Neural cell (in vitro differentiated cells): ENCODE measurements at regions not wholly inside any gene's neighbourhood (a gene's known extent, or its start where the extent isn't known, plus 50 kb on each side); places are given as distances from the start of the nearest gene placed in this dataset.

Experiments used
- H2AFZ ChIP-seq: fragments of 200-600, 300-800 bp; sonication (generic), shearing (Covaris generic); 2 replicates; pipeline ENCODE4 v1.6.0; 2014; ENCODE audit warnings: low read depth, mild to moderate bottlenecking, antibody characterized with exemption, low read length, moderate library complexity
- H3F3A ChIP-seq: fragments of 200-600 bp; shearing (Covaris generic); 2 replicates; pipeline ENCODE4 v1.6.1; 2016; ENCODE audit warnings: mild to moderate bottlenecking, moderate library complexity, mixed read lengths, antibody characterized with exemption, low read length; ENCODE audit not compliant: insufficient read depth, poor library complexity, severe bottlenecking
- H3K27ac ChIP-seq: fragments of 200-600, 300-800 bp; sonication (generic), shearing (Covaris generic); 2 replicates; pipeline ENCODE4 v1.5.1; 2014; ENCODE audit warnings: mild to moderate bottlenecking, low read length, moderate library complexity
- H3K27me3 ChIP-seq: fragments of 300-800, 200-600 bp; sonication (generic), shearing (Covaris generic); 2 replicates; pipeline ENCODE4 v1.6.0; 2014; ENCODE audit warnings: mild to moderate bottlenecking, low read depth, low read length, moderate library complexity; ENCODE audit not compliant: insufficient read depth
- H3K36me3 ChIP-seq: fragments of 300-800, 200-600 bp; sonication (generic), shearing (Covaris generic); 2 replicates; pipeline ENCODE4 v1.5.1; 2014; ENCODE audit warnings: mild to moderate bottlenecking, antibody characterized with exemption, low read length, moderate library complexity; ENCODE audit not compliant: insufficient read depth
- H3K4me2 ChIP-seq: fragments of 300-800, 200-600 bp; sonication (generic), shearing (Covaris generic); 2 replicates; pipeline ENCODE4 v1.6.0; 2014; ENCODE audit warnings: mild to moderate bottlenecking, low read length
- H3K4me3 ChIP-seq: fragments of 300-800, 200-600 bp; sonication (generic), shearing (Covaris generic); 2 replicates; pipeline ENCODE4 v1.5.1; 2014; ENCODE audit warnings: mild to moderate bottlenecking, low read length, moderate library complexity
- H3K79me2 ChIP-seq: fragments of 200-600 bp; shearing (Covaris generic); replicated peaks from 2 replicates; pipeline ENCODE4 v1.6.0; 2014; ENCODE audit warnings: mild to moderate bottlenecking, low read length, moderate library complexity; ENCODE audit not compliant: insufficient read depth
- H3K9ac ChIP-seq: fragments of 300-800, 200-600 bp; sonication (generic), shearing (Covaris generic); 2 replicates; pipeline ENCODE4 v1.6.1; 2016; ENCODE audit warnings: mild to moderate bottlenecking, low read length, mixed read lengths
- H3K9me2 ChIP-seq: fragments of 200-600 bp; shearing (Covaris generic); 2 replicates; pipeline ENCODE4 v1.6.1; 2016; ENCODE audit warnings: mild to moderate bottlenecking, low read length, mixed read lengths; ENCODE audit not compliant: insufficient read depth
- H3K9me3 ChIP-seq: fragments of 200-600, 300-800 bp; sonication (generic), shearing (Covaris generic); 2 replicates; pipeline ENCODE4 v1.6.1; 2016; ENCODE audit warnings: mild to moderate bottlenecking, mixed run types, low read length, moderate library complexity, mixed read lengths
- H4K20me1 ChIP-seq: fragments of 200-600 bp; shearing (Covaris generic); 2 replicates; pipeline ENCODE4 v1.6.1; 2016; ENCODE audit warnings: mild to moderate bottlenecking, mixed run types; ENCODE audit not compliant: insufficient read depth
- EP300 ChIP-seq: fragments of 450-650 bp; conservative IDR thresholded peaks from 2 replicates; pipeline ENCODE4 v1.6.1; 2014; ENCODE audit warnings: antibody characterized with exemption, mild to moderate bottlenecking, moderate library complexity; ENCODE audit not compliant: poor library complexity, severe bottlenecking
- EZH2 ChIP-seq: fragments of 200-600, 300-800 bp; shearing (Covaris generic), sonication (generic); IDR thresholded peaks from 2 replicates; pipeline ENCODE4 v1.6.1; 2014; ENCODE audit warnings: antibody characterized with exemption, low read length, borderline replicate concordance, mild to moderate bottlenecking; ENCODE audit not compliant: insufficient read depth, poor library complexity, severe bottlenecking
- MXI1 ChIP-seq: fragments of 450-650 bp; conservative IDR thresholded peaks from 2 replicates; pipeline ENCODE4 v1.6.1; 2014; ENCODE audit warnings: antibody characterized with exemption, mild to moderate bottlenecking; ENCODE audit not compliant: poor library complexity, severe bottlenecking
- POLR2AphosphoS5 ChIP-seq: IDR thresholded peaks from 2 replicates; pipeline ENCODE4 v1.6.1; 2012
- RAD21 ChIP-seq: fragments of 450-650 bp; conservative IDR thresholded peaks from 2 replicates; pipeline ENCODE4 v1.6.1; 2014; ENCODE audit warnings: antibody characterized with exemption, mild to moderate bottlenecking, moderate library complexity
- SMC3 ChIP-seq: fragments of 450-650 bp; conservative IDR thresholded peaks from 2 replicates; pipeline ENCODE4 v1.6.1; 2014; ENCODE audit warnings: antibody characterized with exemption, mild to moderate bottlenecking, moderate library complexity; ENCODE audit not compliant: poor library complexity
- TAF1 ChIP-seq: IDR thresholded peaks from 2 replicates; pipeline ENCODE4 v1.6.1; 2012; ENCODE audit warnings: low read depth
- TF ChIP-seq, protein P1 (sequence below): fragments of 450-650 bp; IDR thresholded peaks from 2 replicates; pipeline ENCODE4 v1.5.1; 2014; ENCODE audit warnings: antibody characterized with exemption, mild to moderate bottlenecking, moderate library complexity; ENCODE audit not compliant: poor library complexity, severe bottlenecking
- TF ChIP-seq, protein P2 (sequence below): IDR thresholded peaks from 2 replicates; pipeline ENCODE4 v1.6.1; 2012; ENCODE audit warnings: borderline replicate concordance

DNA sequence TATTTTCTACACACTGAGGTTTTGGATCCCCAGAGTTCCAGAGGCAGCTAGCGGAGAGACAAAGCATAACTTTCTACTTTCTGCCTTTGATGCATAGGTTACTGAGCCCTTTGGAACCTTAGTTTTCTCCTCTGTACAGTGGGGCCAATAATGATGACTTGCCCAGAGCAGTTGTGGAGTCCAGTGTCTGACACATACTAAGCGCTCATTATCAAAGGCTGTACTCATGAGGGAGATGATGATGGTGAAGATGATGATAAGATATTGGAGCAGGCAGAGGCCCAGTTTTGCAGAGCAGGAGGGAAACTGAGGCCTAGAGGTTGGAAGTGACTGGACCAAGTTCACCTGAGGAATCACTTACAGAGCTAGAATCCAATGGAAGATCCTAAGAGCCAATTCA is 458.0 kb downstream of the MIAT start:
- no peak for TF ChIP-seq EZH2
- TF ChIP-seq, protein P1, sequence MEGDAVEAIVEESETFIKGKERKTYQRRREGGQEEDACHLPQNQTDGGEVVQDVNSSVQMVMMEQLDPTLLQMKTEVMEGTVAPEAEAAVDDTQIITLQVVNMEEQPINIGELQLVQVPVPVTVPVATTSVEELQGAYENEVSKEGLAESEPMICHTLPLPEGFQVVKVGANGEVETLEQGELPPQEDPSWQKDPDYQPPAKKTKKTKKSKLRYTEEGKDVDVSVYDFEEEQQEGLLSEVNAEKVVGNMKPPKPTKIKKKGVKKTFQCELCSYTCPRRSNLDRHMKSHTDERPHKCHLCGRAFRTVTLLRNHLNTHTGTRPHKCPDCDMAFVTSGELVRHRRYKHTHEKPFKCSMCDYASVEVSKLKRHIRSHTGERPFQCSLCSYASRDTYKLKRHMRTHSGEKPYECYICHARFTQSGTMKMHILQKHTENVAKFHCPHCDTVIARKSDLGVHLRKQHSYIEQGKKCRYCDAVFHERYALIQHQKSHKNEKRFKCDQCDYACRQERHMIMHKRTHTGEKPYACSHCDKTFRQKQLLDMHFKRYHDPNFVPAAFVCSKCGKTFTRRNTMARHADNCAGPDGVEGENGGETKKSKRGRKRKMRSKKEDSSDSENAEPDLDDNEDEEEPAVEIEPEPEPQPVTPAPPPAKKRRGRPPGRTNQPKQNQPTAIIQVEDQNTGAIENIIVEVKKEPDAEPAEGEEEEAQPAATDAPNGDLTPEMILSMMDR, result no peak
- no peak for TF ChIP-seq MXI1
- no peak for TF ChIP-seq RAD21
- no peak for TF ChIP-seq EP300
- TF ChIP-seq POLR2AphosphoS5, result no peak
- TF ChIP-seq SMC3, result no peak
- TF ChIP-seq TAF1, result no peak
- TF ChIP-seq, protein P2, sequence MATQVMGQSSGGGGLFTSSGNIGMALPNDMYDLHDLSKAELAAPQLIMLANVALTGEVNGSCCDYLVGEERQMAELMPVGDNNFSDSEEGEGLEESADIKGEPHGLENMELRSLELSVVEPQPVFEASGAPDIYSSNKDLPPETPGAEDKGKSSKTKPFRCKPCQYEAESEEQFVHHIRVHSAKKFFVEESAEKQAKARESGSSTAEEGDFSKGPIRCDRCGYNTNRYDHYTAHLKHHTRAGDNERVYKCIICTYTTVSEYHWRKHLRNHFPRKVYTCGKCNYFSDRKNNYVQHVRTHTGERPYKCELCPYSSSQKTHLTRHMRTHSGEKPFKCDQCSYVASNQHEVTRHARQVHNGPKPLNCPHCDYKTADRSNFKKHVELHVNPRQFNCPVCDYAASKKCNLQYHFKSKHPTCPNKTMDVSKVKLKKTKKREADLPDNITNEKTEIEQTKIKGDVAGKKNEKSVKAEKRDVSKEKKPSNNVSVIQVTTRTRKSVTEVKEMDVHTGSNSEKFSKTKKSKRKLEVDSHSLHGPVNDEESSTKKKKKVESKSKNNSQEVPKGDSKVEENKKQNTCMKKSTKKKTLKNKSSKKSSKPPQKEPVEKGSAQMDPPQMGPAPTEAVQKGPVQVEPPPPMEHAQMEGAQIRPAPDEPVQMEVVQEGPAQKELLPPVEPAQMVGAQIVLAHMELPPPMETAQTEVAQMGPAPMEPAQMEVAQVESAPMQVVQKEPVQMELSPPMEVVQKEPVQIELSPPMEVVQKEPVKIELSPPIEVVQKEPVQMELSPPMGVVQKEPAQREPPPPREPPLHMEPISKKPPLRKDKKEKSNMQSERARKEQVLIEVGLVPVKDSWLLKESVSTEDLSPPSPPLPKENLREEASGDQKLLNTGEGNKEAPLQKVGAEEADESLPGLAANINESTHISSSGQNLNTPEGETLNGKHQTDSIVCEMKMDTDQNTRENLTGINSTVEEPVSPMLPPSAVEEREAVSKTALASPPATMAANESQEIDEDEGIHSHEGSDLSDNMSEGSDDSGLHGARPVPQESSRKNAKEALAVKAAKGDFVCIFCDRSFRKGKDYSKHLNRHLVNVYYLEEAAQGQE, result no peak

DNA sequence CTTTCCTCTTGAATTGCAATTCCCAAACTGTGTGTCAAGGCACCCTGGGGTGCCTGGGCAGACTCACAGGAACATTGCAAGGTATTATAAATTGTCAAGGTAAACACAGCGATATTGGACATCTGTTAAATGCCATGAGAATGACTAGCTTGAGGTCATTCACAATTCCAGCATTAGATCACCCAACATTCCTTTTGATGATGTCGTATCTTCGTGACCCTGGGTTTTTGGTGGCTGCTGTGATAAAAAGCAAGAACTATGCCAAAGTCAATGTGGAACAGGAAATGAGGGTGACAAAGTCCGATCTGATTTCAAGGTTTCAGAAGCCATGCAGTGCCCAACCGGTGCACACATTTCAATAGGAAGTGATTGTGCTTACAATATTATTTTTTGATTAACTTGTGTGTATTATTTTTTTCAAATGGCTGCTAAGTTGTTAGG is 458.4 kb downstream of the MIAT start:
- Histone ChIP-seq H3K27me3 (no peaks in the 10 kb centered on the region), H3K79me2 (no peaks in the 10 kb centered on the region), H3K9ac (no peak overlapping the region), H3K4me3 (no peak overlapping the region), H3K27ac (no peak overlapping the region), H3K4me2 (no peak overlapping the region), H3F3A (no peaks in the 10 kb centered on the region), H2AFZ (no peak overlapping the region), H3K36me3 (no peaks in the 10 kb centered on the region), H4K20me1 (no peaks in the 10 kb centered on the region), H3K9me2 (no peaks in the 10 kb centered on the region), H3K9me3 (no peaks in the 10 kb centered on the region)
- TF ChIP-seq, protein P2, result no peak
- TF ChIP-seq EP300, result no peak
- no peak for TF ChIP-seq TAF1
- no peak for TF ChIP-seq EZH2
- TF ChIP-seq, protein P1, result no peak
- TF ChIP-seq RAD21, result no peak
- no peak for TF ChIP-seq SMC3
- TF ChIP-seq MXI1, result no peak
- TF ChIP-seq POLR2AphosphoS5, result no peak

More for the DNA sequence above, 458.0 kb downstream of the MIAT start:
- Histone ChIP-seq H3K27me3 (no peaks in the 10 kb centered on the region), H3K36me3 (no peaks in the 10 kb centered on the region), H3K27ac (no peak overlapping the region), H4K20me1 (no peaks in the 10 kb centered on the region), H2AFZ (no peak overlapping the region), H3K4me3 (no peak overlapping the region), H3K9me3 (no peaks in the 10 kb centered on the region), H3K4me2 (no peak overlapping the region), H3K9ac (no peak overlapping the region), H3K9me2 (no peaks in the 10 kb centered on the region), H3K79me2 (no peaks in the 10 kb centered on the region), H3F3A (no peaks in the 10 kb centered on the region)
